OCI-LY3 (cell line): ENCODE measurements at regions not wholly inside any gene's neighbourhood (a gene's known extent, or its start where the extent isn't known, plus 50 kb on each side); places are given as distances from the start of the nearest gene placed in this dataset.

Experiments used
- CTCF ChIP-seq: fragments of 200-600, 300-600 bp; sonication (generic); IDR thresholded peaks from 2 replicates; pipeline ENCODE4 v1.5.1; 2014; ENCODE audit warnings: antibody characterized with exemption, low read length, low read depth
- EZH2phosphoT487 ChIP-seq: fragments of 200-600 bp; shearing (Covaris generic); IDR thresholded peaks from 2 replicates; pipeline ENCODE4 v1.6.1; 2018; ENCODE audit warnings: antibody characterized with exemption, mixed run types, low read depth

- no peak for TF ChIP-seq CTCF
- no peak for TF ChIP-seq EZH2phosphoT487
Measured at GRCh38 chr1:75990686-75991085, 58.5 kb upstream of the ASB17 start.
